NCI-H1092 (cell line): ENCODE measurements at regions not wholly inside any gene's neighbourhood (a gene's known extent, or its start where the extent isn't known, plus 50 kb on each side); places are given as distances from the start of the nearest gene placed in this dataset.

ENCODE experiments used
- DNase-seq: peaks from one replicate; lab custom pipeline; 2025; lab: John Stamatoyannopoulos, UW

DNA sequence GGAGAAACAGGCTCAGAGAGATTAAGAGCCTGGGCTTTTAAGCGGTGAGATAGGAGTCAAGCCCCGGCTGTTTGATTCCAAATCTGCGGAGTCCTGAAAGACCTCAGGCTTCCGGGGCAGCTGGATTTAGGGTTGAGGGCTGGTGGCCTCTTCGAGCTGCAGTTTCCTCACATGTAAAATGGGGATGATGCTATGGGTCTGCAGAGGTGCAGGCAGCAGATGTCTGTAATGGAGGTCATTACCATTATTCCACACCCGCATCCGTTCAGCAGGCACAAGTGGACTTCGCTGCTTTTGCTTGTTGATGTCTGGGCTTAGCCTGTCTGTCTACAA, 175.6 kb upstream of the HS6ST1 start:
- DNase-seq, result no peak

DNA sequence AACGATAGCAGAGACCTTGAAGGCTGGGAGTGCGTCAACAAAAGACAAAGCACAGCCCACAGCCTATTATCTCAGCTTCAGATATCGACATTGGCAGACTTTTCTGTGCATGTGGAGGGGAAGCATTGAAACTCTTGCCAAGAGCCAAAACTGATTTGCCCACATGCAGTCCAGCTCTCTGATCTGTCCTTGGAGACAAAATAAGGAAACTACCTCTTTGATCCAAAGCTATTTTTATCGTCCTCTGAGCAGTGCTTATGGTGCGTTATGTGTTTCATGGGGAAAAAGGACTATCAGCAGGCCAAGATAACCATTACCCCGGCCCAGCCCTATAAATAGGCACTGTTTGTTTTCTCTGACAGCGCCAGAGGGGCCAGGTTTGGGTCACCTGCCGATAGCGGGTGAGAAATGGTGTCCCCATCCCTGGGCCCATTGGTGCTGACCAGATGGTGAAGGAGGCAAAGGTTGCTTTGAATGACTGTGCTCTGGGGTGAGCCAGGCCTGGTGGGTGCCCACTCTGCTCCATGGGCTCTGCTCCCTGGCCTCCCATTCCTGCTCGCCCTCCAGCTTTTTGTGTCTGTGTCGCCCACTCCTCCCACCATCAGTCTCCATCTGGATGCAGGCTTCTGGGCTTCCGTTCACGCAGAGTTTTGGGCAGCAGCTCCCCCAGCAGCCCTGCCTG, 176.1 kb upstream of the HS6ST1 start:
- no peak for DNase-seq

DNA sequence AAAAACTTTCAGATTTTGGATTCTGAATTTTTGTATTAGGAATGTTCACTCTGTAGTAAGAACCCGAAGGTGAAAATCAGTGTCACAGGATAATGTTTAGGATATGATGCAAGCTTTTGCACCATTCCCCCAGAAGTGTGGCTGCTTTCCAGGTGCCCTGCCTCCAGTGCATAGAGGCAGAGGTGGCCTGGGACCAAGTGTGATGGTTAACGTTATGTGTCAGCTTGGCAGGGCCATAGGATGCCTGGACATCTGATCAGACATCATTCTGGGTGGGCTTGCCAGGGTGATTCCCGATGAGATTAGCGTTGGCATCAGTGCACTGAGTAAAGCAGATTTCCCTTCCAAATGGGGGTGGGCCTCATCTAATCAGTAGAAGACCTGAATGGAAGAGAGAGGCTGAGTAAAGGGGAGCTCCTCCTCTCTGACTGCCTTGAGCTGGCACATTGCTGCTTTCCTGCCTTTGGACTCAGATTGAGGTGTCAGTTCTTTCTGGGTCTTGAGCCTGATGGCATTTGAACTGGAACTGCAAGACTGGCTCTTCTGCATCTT, 177.4 kb upstream of the HS6ST1 start:
- no peak for DNase-seq

- DNase-seq, result no peak
Observed at GRCh38 chr2:128496700-128497099, 178.0 kb upstream of the HS6ST1 start.

GRCh38 chr2:128497461-128497860, 178.8 kb upstream of the HS6ST1 start:
- DNase-seq, result no peak

DNA sequence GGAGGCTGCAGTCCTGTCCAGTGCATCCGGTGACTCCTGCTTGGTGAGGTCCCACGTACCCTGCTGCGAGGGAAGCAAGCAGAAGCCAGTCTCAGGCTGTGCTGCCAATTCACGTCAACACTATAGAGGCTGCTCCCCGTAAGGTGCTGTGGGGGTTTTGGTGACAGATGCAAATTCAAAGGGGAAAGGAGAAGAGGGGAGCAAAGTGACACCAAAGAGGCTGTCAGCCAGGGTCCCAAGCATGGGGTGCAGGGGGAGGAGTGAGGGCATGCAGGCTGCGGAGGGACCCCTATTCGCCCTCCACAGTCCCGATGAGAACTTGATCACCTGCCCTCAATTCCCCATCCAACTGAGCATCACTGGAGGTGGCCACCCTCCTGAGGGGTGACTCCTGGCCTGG, 179.4 kb upstream of the HS6ST1 start:
- no peak for DNase-seq

DNA sequence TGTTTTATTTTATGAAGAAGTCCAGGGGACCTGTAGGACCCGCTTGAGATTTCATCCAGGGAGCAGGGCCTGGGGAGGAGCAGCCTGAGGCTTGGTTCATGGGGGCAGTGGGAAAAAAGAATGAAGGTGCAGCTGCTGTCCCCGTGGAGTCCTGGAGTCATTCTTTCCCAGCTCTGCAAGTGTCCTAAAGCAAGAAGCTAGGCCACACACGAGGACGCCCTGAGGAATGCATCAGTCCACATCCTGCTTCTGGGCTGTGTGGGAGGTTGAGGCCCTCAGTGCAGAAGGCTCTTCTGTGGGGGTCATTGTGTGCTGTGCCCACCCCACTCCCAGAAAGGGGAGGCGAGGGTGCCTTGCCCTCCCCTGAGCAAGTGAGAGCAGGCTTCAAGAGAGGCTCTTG, 179.9 kb upstream of the HS6ST1 start:
- DNase-seq, result no peak

DNA sequence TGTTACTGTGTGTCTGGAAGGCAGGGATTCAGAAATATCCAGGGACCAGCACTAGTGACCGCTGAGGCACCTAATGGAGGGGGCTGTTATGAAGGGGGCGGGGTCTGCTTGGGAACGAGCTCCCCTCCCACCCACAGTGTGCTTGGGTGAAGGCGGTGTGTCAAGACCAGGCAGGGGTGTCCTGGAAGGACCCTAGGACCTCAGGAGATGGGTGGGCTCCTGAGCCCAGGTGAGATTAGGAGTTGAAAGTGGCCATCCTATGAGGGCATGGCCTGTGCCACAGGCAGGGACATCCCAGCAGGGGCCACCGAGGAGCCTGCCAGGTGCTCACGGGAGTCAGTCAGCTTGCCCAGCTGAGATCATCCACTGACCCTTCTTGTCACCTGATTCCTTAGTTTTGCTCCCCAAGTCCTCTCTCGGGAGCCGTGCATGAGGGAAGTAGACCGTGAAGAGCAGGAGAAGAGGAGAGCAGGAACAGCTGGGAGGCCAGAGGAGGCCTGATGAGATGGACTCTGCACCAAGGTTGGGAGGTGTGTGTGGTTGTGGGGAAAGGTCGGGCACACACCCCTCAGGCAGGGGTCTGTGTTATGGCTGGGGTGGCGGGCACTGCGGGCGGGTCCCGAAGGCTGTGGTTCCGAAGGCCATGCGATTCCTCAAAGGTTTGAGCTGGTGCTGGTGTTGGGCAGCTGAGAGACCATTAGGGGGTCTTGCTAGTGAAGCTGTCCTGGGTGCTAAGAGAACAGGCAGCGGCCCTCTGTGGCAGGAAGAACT, 180.9 kb upstream of the HS6ST1 start:
- no peak for DNase-seq

DNA sequence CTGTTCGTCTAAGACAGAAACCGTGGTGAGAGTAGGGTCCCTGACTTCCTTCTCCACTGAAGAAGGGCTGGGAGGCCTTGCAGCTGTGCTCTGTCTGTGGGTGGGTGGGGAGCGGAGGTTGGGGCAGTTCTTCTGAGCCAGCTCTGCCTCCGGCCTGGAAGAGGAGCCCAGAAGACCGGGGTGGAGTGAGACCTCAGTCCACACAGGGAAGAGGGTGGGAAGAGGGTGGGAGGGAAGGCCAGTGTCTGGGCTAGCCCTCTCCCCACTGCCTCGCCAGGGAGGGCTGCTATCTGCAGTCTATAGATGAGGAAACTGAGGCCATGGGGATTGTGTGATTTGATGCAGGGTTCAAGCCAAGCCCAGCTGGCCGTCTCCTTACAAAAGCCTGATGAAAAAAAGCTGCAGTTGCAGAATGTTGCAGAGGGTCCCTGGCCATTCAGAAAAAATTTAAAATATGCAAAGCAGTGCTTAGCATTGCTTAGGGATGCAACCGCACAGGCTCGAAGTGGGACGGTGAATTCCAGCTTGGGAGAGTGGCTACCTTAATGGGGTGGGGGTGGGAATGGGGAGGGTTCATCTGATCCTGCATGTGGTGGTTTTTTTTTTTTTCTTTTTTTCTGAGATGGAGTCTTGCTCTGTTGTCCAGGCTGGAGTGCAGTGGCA, 181.6 kb upstream of the HS6ST1 start:
- DNase-seq, result no peak

GRCh38 chr2:128501006-128501690, 182.5 kb upstream of the HS6ST1 start:
- no peak for DNase-seq

GRCh38 chr2:128501700-128502099, 183.0 kb upstream of the HS6ST1 start:
- DNase-seq, result no peak

DNA sequence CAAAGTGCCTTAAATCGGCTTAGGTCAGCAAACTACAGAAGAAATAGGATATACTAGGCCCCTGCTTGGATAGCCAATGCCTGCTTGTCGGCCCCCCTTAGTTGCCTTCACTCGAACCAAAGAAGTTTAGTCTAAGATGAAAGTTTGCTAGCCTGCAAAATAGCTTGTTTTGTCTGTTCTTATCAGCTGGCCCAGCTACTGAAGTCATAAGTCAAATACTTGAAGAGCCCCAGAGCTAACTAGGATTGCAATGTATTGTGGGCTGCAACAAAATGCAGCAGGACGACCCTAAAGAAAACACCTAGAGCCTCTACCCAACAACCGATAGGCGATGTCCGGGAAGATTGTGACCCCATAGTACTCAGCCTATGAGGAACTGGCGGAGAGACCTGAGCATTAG, 183.5 kb upstream of the HS6ST1 start:
- DNase-seq, result no peak

DNA sequence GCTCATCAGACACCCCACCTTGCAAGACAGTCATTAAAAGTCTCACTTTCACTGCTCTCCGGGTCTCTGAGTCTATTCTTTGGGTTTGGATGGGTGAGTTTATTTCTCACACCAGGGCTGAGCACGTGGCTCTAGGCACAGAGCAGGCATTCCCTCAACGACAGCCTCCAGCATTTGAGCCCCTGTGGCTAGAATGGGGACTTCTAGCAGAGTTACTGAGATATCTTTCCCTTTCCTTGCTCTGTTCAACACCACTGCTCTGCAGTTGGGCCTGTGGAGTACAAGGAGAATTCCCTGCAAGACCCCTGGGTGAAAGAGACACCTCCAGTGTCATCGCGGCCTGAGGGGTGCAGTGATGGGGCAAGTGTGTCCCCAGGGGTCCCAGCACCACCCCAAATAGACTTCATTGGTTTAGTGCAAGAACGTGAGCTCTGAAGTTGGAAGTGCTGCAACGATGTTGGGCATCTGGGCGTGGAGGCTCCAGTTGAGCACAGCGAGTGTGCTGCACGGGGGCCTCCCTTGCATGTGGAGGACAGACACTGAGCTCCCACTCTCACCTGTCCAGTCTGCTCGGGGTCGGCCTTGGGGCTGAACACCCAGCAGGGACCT, 184.1 kb upstream of the HS6ST1 start:
- DNase-seq, result no peak

DNA sequence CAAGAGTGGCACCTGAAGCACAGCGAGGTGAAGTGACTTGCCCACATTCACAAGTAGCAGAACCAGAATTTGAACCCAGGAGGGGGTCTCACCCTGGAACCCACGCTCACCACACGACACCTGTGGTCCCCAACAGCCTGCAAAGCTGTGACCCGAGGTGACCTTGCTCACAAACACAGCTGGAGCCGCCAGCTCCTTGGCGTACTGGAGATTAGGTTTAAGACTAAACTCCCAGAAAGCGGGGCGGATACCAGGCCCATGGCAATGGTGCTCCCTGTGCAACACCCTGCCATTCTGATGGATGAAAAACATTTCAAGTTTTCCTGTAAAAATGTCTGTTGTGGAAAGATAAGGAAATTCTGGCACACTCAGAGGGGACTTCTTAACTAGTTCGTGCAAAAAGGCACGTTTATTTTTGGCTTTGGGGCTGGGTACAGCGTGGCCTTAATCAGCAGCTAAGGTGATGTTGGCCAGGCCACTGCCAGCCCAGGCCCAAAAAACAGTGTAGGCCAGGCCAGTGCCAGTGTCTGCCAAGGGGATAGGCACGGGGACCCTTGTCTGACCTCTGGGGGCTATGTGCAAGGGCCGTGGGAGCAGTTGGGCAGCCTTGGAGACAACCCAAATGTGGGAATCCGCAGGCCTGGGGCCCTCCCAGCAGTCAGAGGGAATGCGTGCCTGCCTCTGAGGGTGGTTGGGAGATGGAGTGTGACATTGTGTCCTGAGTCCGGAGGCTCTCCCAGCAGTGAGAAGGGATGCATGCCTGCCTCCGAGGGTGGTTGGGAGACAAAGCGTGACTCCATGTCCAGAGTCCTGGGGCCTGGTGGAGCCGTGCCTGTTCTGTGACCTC, 185.0 kb upstream of the HS6ST1 start:
- DNase-seq, result no peak

DNA sequence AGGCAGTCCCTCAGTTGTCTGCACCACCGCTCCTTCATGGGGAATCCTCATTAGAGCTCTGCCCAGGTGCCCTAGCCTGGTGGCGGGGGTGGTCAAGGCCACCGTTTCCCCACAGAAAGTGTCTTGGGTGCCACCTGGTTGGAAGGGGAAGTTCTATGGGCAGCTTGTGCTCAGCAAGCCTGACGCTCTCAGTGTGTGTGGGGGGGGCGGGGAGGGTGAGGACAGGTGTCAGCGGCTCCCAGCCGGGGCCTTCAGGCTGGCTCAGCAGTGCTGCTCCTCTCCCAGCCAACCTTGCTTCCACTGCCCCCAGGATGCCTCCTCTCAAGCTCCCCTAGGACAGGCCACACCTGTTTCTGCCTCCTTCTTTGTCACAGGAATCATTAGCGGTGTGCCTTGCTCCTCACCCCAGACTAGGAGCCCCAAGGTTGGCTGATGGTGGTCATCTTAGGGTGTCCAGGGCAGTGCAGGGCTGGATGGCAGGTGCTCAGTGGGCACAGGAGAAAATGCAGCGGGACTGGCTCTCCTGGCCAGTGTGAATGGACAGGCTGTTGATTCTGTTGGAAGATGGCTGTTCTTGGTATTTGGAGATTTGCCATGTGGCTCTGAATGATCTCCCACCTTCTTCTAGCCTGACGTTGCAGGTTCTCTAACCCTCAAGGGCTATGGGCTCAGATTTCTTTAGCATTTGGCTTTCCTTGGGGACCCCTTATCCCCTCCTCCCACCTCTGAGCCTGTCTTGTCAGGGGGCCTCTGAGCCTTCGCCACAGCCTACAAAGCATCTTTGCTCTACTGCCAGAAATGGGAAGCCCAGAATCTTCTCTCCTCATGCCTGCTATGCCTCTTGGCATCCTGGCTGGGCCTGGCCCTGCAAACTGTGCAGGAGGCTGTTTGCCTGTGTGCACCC, 185.8 kb upstream of the HS6ST1 start:
- DNase-seq, result no peak

- no peak for DNase-seq
Observed at GRCh38 chr2:128505150-128505490, 186.5 kb upstream of the HS6ST1 start.

- DNase-seq, result no peak
Observed at GRCh38 chr2:128505575-128506526, 187.2 kb upstream of the HS6ST1 start.

DNA sequence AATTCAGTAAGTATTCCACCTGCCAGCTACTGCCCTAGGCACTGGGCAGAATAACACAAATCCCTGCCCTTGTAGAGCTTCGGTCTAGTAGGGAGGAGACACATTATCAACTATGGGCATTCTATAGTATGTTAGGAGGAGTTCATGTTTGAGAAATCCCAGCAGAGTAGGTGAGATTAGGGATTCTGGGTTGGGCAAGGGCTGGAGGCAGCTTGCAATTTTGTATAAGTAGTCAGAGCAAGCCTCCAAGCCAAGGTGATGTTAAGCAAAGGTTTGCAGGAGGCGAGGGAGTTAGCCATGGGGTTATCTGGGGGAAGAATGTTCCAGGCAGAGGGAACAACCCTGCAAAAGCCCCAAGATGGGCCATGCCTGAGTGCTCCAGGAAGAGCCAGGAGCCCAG, 187.9 kb upstream of the HS6ST1 start:
- DNase-seq, result no peak
